Left cardiac atrium (tissue), 4 donors: ENCODE measurements at regions not wholly inside any gene's neighbourhood (a gene's known extent, or its start where the extent isn't known, plus 50 kb on each side); places are given as distances from the start of the nearest gene placed in this dataset.
A peak's percentile ranks its signal among the peaks of the same experiment; 100 is the strongest.
"Not testable (repeated sequence)": the region's sequence is repeated elsewhere in the genome, so short reads cannot be mapped to it uniquely, and the experiment has no call there.

Experiments used
- ATAC-seq, 2 donors: fragments of 200-7000 bp; cut with Tn5 transposase; one replicate each; pipeline ENCODE4 v1.9.1; 2020; ENCODE audit warnings: mild to moderate bottlenecking in 2 of 2, moderate library complexity in 2 of 2
- DNase-seq: peaks from one replicate; pipeline ENCODE4 v3.0.0-alpha.2; 2020
- intact Hi-C, 2 donors: fragments of 100-400 bp; cut with DNase I; formaldehyde crosslinking; loops; one replicate each; pipeline versions ENCODE4 v1.14.1 to v1.15.1; 2022 to 2023
- donor health status: DM: no; HTN: yes; CAD: no.
- donor health status: DM: no; HTN: yes; CAD: no; lungs with severe emphysema.
- donor health status: DM: yes; HTN: yes; CAD: no.
- donor health status: Dilated cardiomyopathy.

- intact Hi-C loops, result no loop called here
- DNase-seq, result no peak
- ATAC-seq, result no peak
Observed at GRCh38 chr2:223477318-223477717, 124.8 kb downstream of the SCG2 start.

GRCh38 chr2:223481486-223481885 lies 120.7 kb downstream of the SCG2 start:
- intact Hi-C loops, result no loop called here
- ATAC-seq (no peak), DNase-seq (no peak)

GRCh38 chr2:223486751-223487150 lies 115.4 kb downstream of the SCG2 start:
- DNase-seq (no peak), ATAC-seq (no peak)
- intact Hi-C loops, result no loop called here

GRCh38 chr2:223487214-223487846 lies 114.8 kb downstream of the SCG2 start:
- intact Hi-C loops, result no loop called here
- DNase-seq (no peak), ATAC-seq (no peak)

- intact Hi-C loops, result no loop called here
- DNase-seq (no peak), ATAC-seq (peak in 1 of 2 donors; percentile 36)
Observed at GRCh38 chr2:223488814-223489213, 113.3 kb downstream of the SCG2 start.

GRCh38 chr2:223494496-223494895 lies 107.7 kb downstream of the SCG2 start:
- intact Hi-C loops, result no loop called here
- ATAC-seq (no peak), DNase-seq (no peak)

GRCh38 chr2:223494942-223495341 lies 107.2 kb downstream of the SCG2 start:
- ATAC-seq (no peak), DNase-seq (no peak)
- intact Hi-C loops, result no loop called here

- DNase-seq, intact Hi-C loops: not testable (repeated sequence)
Observed at GRCh38 chr2:223496853-223497252, 105.3 kb downstream of the SCG2 start.

GRCh38 chr2:223500709-223501108 lies 101.5 kb downstream of the SCG2 start:
- ATAC-seq (no peak), DNase-seq (no peak)

More at GRCh38 chr2:223496853-223497252, 105.3 kb downstream of the SCG2 start:
- ATAC-seq, result not testable (repeated sequence)

GRCh38 chr2:223501641-223502040 lies 100.5 kb downstream of the SCG2 start:
- ATAC-seq (no peak), DNase-seq (no peak)
- intact Hi-C loops, result no loop called here

More at GRCh38 chr2:223500709-223501108, 101.5 kb downstream of the SCG2 start:
- intact Hi-C loops, result no loop called here

- intact Hi-C loops, result no loop called here
- DNase-seq, result no peak
- ATAC-seq, result no peak
Observed at GRCh38 chr2:223503746-223504145, 98.4 kb downstream of the SCG2 start.

- peak in 1 of 2 donors; percentile 17 for ATAC-seq
- intact Hi-C loops, result no loop called here
- DNase-seq, result no peak
Observed at GRCh38 chr2:223508372-223508771, 93.8 kb downstream of the SCG2 start.

GRCh38 chr2:223510713-223511112 lies 91.4 kb downstream of the SCG2 start:
- ATAC-seq (no peak), DNase-seq (no peak)
- intact Hi-C loops, result no loop called here

GRCh38 chr2:223511168-223511567 lies 91.0 kb downstream of the SCG2 start:
- ATAC-seq (no peak), DNase-seq (no peak)
- intact Hi-C loops, result no loop called here

- ATAC-seq (no peak), DNase-seq (no peak)
- intact Hi-C loops, result no loop called here
Observed at GRCh38 chr2:223513771-223514455, 88.2 kb downstream of the SCG2 start.

GRCh38 chr2:223519471-223519870 lies 82.7 kb downstream of the SCG2 start:
- ATAC-seq, result no peak
- DNase-seq, result no peak
- intact Hi-C loops, result no loop called here

- intact Hi-C loops, result no loop called here
- DNase-seq (no peak), ATAC-seq (no peak)
Observed at GRCh38 chr2:223522796-223523195, 79.4 kb downstream of the SCG2 start.

- DNase-seq (no peak), ATAC-seq (no peak)
- intact Hi-C loops, result no loop called here
Observed at GRCh38 chr2:223523551-223524001, 78.6 kb downstream of the SCG2 start.

GRCh38 chr2:223524066-223524465 lies 78.1 kb downstream of the SCG2 start:
- intact Hi-C loops, result no loop called here
- DNase-seq (no peak), ATAC-seq (no peak)

GRCh38 chr2:223526106-223526505 lies 76.1 kb downstream of the SCG2 start:
- DNase-seq (no peak), ATAC-seq (peak; percentile 68)
- intact Hi-C loops, result no loop called here

- DNase-seq (no peak), ATAC-seq (peak in 1 of 2 donors; percentile 80)
- intact Hi-C loops, result no loop called here
Observed at GRCh38 chr2:223528036-223528435, 74.1 kb downstream of the SCG2 start.
